Gastroesophageal sphincter (tissue), 4 donors: ENCODE measurements at regions not wholly inside any gene's neighbourhood (a gene's known extent, or its start where the extent isn't known, plus 50 kb on each side); places are given as distances from the start of the nearest gene placed in this dataset.

Experiments
- ATAC-seq: fragments of 150-250 bp; one replicate; pipeline ENCODE4 v1.9.1; 2016; ENCODE audit warnings: mild to moderate bottlenecking, moderate library complexity
- H3K27ac ChIP-seq, 4 donors: fragments of 200-600 bp; sonication (generic) in 3 of 4; 1 replicate in 3 of 4; 2 replicates in 1 of 4; pipeline ENCODE4 v1.5.1; 2016 to 2019
- H3K27me3 ChIP-seq: fragments of 200-600 bp; sonication (generic); one replicate; pipeline ENCODE4 v1.5.1; 2019
- H3K36me3 ChIP-seq, 2 donors: fragments of 200-600 bp; sonication (generic); one replicate each; pipeline ENCODE4 v1.5.1; 2019; ENCODE audit warnings: control low read depth in 1 of 2
- H3K4me1 ChIP-seq, 3 donors: fragments of 200-600 bp; sonication (generic); 1 replicate in 2 of 3; 2 replicates in 1 of 3; pipeline ENCODE4 v1.5.1; 2016 to 2019; ENCODE audit warnings: control low read depth in 2 of 3
- H3K4me3 ChIP-seq, 2 donors: fragments of 200-600 bp; sonication (generic); one replicate each; pipeline ENCODE4 v1.5.1; 2019; ENCODE audit warnings: mild to moderate bottlenecking in 1 of 2, moderate library complexity in 1 of 2
- H3K9me3 ChIP-seq, 3 donors: fragments of 200-600 bp; sonication (generic); one replicate each; pipeline ENCODE4 v1.5.1; 2017 to 2019; ENCODE audit warnings: control low read depth in 2 of 3
- CTCF ChIP-seq, 4 experiments: fragments of 200-600 bp in 2 of 4; fragments of 450-650 bp in 2 of 4; sonication (generic) in 1 of 4; IDR thresholded peaks; one replicate each; pipeline ENCODE4 v1.5.1; 2017 to 2019; ENCODE audit warnings: antibody characterized with exemption in 4 of 4, mild to moderate bottlenecking in 2 of 4, moderate library complexity in 2 of 4
- EP300 ChIP-seq: sonication (generic); formaldehyde crosslinking; IDR thresholded peaks from one replicate; pipeline ENCODE4 v1.6.1; 2017; ENCODE audit warnings: antibody characterized with exemption, mild to moderate bottlenecking
- POLR2A ChIP-seq, 2 donors: fragments of 450-650 bp; IDR thresholded peaks; one replicate each; pipeline ENCODE4 v1.6.1; 2017; ENCODE audit warnings: antibody characterized with exemption in 2 of 2, mild to moderate bottlenecking in 2 of 2, moderate library complexity in 1 of 2
- POLR2AphosphoS5 ChIP-seq: sonication (generic); formaldehyde crosslinking; IDR thresholded peaks from one replicate; pipeline ENCODE4 v1.6.1; 2017; ENCODE audit warnings: antibody characterized with exemption
- WGBS, 2 donors: methylation state at CpG; one replicate each; pipeline ENCODE4 v1.1.5; 2018; ENCODE audit warnings: low coverage in 1 of 2; 5-methylcytosine and 5-hydroxymethylcytosine counted together

- Histone ChIP-seq H3K27me3 (no peaks in the 10 kb centered on the region), H3K36me3 (no peaks in the 10 kb centered on the region), H3K4me3 (no peak overlapping the region), H3K27ac (no peak overlapping the region), H3K4me1 (no peaks in the 10 kb centered on the region), H3K9me3 (no peaks in the 10 kb centered on the region)
- 57 to 83% methylated on average over 4 to 10 of the region's 12 CpGs for WGBS, 2 donors
- TF ChIP-seq CTCF (IDR thresholded peaks at IDR 0.05) (no peak), POLR2A (IDR thresholded peaks at IDR 0.05) (no peak), POLR2AphosphoS5 (no peak), EP300 (no peak)
- no peak for ATAC-seq
Observed at GRCh38 chr13:40457929-40458719, 208.3 kb downstream of the FOXO1 start.

GRCh38 chr13:40458720-40458990, 207.8 kb downstream of the FOXO1 start:
- H3K36me3 ChIP-seq = no peaks in the 10 kb centered on the region
- H3K9me3 ChIP-seq = no peaks in the 10 kb centered on the region
- no peak for TF ChIP-seq CTCF (IDR thresholded peaks at IDR 0.05)
- TF ChIP-seq POLR2A (IDR thresholded peaks at IDR 0.05) = no peak
- TF ChIP-seq POLR2AphosphoS5 = no peak
- no peak for TF ChIP-seq EP300
- no peak overlapping the region for H3K27ac ChIP-seq
- 71% methylated on average over 5 of the region's 7 CpGs; no CpG with 5 or more reads in 1 of the 2 donors for WGBS, 2 donors
- ATAC-seq = no peak
- no peak overlapping the region for H3K4me3 ChIP-seq
- H3K4me1 ChIP-seq = no peaks in the 10 kb centered on the region
- H3K27me3 ChIP-seq = no peaks in the 10 kb centered on the region

DNA sequence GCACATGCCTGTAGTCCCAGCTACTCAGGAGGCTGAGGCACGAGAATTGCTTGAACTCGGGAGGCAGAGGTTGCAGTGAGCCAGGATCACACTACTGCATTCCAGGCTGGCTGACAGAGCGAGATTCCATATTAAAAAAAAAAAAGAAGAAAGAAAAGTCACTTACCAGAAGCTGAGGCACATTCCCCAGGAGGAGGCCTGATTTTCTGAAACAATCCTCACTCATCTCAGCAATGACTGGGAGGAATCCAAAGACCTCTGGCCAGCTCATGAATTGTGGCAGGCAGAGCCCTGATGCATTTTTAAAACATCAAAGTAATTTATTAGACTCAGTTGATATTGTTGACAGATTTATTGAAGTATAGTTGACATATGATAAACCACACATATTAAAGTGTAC, 206.3 kb downstream of the FOXO1 start:
- Histone ChIP-seq H3K4me1 (no peaks in the 10 kb centered on the region), H3K9me3 (no peaks in the 10 kb centered on the region), H3K27ac (no peak overlapping the region), H3K36me3 (no peaks in the 10 kb centered on the region), H3K4me3 (no peak overlapping the region), H3K27me3 (no peaks in the 10 kb centered on the region)
- WGBS, 2 donors = 71% methylated on average over 3 of the region's 3 CpGs; no CpG with 5 or more reads in 1 of the 2 donors
- TF ChIP-seq POLR2AphosphoS5 (no peak), POLR2A (IDR thresholded peaks at IDR 0.05) (no peak), EP300 (no peak), CTCF (IDR thresholded peaks at IDR 0.05) (no peak)
- ATAC-seq = no peak

DNA sequence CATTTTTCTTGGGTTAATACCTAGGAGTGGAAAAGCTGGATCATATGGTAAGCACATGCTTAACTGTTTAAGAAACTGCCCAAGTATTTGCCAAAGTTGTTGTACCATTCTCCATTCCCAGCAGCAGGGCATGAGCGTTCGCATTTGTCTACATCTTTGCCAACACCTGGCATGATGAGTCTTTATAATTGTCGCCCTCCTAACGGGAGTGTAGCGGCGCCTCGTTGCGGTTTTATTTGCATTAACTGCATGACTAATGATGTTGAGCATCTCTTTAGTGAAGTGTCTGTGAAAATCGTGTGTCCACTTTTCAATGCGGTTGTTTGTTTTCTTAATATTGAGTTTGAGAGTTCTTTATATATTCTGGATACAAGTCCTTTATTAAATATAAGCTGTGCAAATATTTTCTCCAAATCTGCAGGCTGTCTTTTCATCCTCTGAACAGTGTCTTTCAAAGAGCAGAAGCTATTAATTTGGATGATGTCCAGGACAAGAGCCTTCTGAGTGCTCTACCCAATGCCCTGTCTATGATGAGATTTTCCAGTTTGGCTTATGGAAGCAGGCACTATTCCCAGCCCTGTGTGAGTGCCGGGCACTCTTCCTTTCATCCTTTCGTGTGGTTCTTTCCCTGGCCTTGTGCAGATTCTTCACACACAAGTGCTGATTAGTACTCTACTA, 202.0 kb downstream of the FOXO1 start:
- H3K27ac ChIP-seq = no peak overlapping the region
- no peaks in the 10 kb centered on the region for H3K4me1 ChIP-seq
- no peak overlapping the region for H3K4me3 ChIP-seq
- TF ChIP-seq POLR2A (IDR thresholded peaks at IDR 0.05) = no peak
- no peak for TF ChIP-seq EP300
- no peak for TF ChIP-seq POLR2AphosphoS5
- TF ChIP-seq CTCF (IDR thresholded peaks at IDR 0.05) = no peak
- 78 to 85% methylated on average over 12 of the region's 12 CpGs for WGBS, 2 donors
- no peaks in the 10 kb centered on the region for H3K27me3 ChIP-seq
- no peaks in the 10 kb centered on the region for H3K36me3 ChIP-seq
- no peaks in the 10 kb centered on the region for H3K9me3 ChIP-seq
- ATAC-seq = no peak

- Histone ChIP-seq H3K36me3 (no peaks in the 10 kb centered on the region), H3K4me3 (no peak overlapping the region), H3K27me3 (no peaks in the 10 kb centered on the region), H3K27ac (no peak overlapping the region), H3K9me3 (no peaks in the 10 kb centered on the region), H3K4me1 (no peaks in the 10 kb centered on the region)
- ATAC-seq = no peak
- 86 to 100% methylated on average over 1 to 2 of the region's 3 CpGs for WGBS, 2 donors
- TF ChIP-seq CTCF (IDR thresholded peaks at IDR 0.05) = no peak
- TF ChIP-seq POLR2AphosphoS5 = no peak
- TF ChIP-seq EP300 = no peak
- TF ChIP-seq POLR2A (IDR thresholded peaks at IDR 0.05) = no peak
Observed at GRCh38 chr13:40465015-40465390, 201.4 kb downstream of the FOXO1 start.
